ENCODE measurements at regions not wholly inside any gene's neighbourhood (a gene's known extent, or its start where the extent isn't known, plus 50 kb on each side); places are given as distances from the start of the nearest gene placed in this dataset.

- no peak for ATAC-seq
- no peak for DNase-seq
Measured at GRCh38 chr9:108103046-108103693, 613.6 kb upstream of the KLF4 start.

GRCh38 chr9:108101410-108101809, 611.8 kb upstream of the KLF4 start:
- no peak for DNase-seq
- ATAC-seq = no peak

GRCh38 chr9:108100571-108100970, 611.0 kb upstream of the KLF4 start:
- ATAC-seq (no peak), DNase-seq (no peak)

- DNase-seq = no peak
- ATAC-seq = no peak
Measured at GRCh38 chr9:108099854-108100253, 610.3 kb upstream of the KLF4 start.

GRCh38 chr9:108095496-108095895, 605.9 kb upstream of the KLF4 start:
- no peak for ATAC-seq
- DNase-seq = no peak

GRCh38 chr9:108094676-108094993, 605.1 kb upstream of the KLF4 start:
- no peak for ATAC-seq
- DNase-seq = no peak

GRCh38 chr9:108093773-108094675, 604.5 kb upstream of the KLF4 start:
- ATAC-seq (no peak), DNase-seq (no peak)

GRCh38 chr9:108088916-108089315, 599.3 kb upstream of the KLF4 start:
- no peak for ATAC-seq
- DNase-seq = no peak

- ATAC-seq = no peak
- no peak for DNase-seq
Measured at GRCh38 chr9:108087781-108088180, 598.2 kb upstream of the KLF4 start.

GRCh38 chr9:108086624-108087023, 597.1 kb upstream of the KLF4 start:
- ATAC-seq (no peak), DNase-seq (no peak)

- DNase-seq (no peak), ATAC-seq (no peak)
Measured at GRCh38 chr9:108085294-108085693, 595.7 kb upstream of the KLF4 start.

- ATAC-seq (no peak), DNase-seq (no peak)
Measured at GRCh38 chr9:108083796-108084352, 594.3 kb upstream of the KLF4 start.

GRCh38 chr9:108083160-108083750, 593.7 kb upstream of the KLF4 start:
- no peak for ATAC-seq
- DNase-seq = no peak

- no peak for ATAC-seq
Measured at GRCh38 chr9:108081112-108081511, 591.5 kb upstream of the KLF4 start.

GRCh38 chr9:108080285-108080684, 590.7 kb upstream of the KLF4 start:
- no peak for DNase-seq
- ATAC-seq = no peak

More at GRCh38 chr9:108081112-108081511, 591.5 kb upstream of the KLF4 start:
- DNase-seq = no peak

GRCh38 chr9:108078811-108079210, 589.2 kb upstream of the KLF4 start:
- DNase-seq = no peak
- no peak for ATAC-seq

GRCh38 chr9:108078375-108078774, 588.8 kb upstream of the KLF4 start:
- no peak for DNase-seq
- no peak for ATAC-seq

GRCh38 chr9:108077556-108077955, 588.0 kb upstream of the KLF4 start:
- DNase-seq (no peak), ATAC-seq (no peak)

GRCh38 chr9:108074900-108075299, 585.3 kb upstream of the KLF4 start:
- DNase-seq (no peak), ATAC-seq (no peak)

- no peak for ATAC-seq
- DNase-seq = no peak
Measured at GRCh38 chr9:108073823-108074222, 584.3 kb upstream of the KLF4 start.

GRCh38 chr9:108072740-108073139, 583.2 kb upstream of the KLF4 start:
- DNase-seq (no peak), ATAC-seq (no peak)

- no peak for ATAC-seq
- DNase-seq = no peak
Measured at GRCh38 chr9:108070861-108071260, 581.3 kb upstream of the KLF4 start.

GRCh38 chr9:108069991-108070390, 580.4 kb upstream of the KLF4 start:
- no peak for DNase-seq
- ATAC-seq = no peak

Measured in stimulated activated naive CD8-positive, alpha-beta T cell treated with anti-CD3 and anti-CD28 coated beads, Interleukin-15, Interleukin-2, amounts not matched to agents 100 U/mL and 50 U/mL, for 24 hours (primary cell).